Activated T-cell treated with anti-CD3 and anti-CD28 coated beads for 1 hour (primary cell): ENCODE measurements at regions not wholly inside any gene's neighbourhood (a gene's known extent, or its start where the extent isn't known, plus 50 kb on each side); places are given as distances from the start of the nearest gene placed in this dataset.
"Not testable (repeated sequence)": the region's sequence is repeated elsewhere in the genome, so short reads cannot be mapped to it uniquely, and the experiment has no call there.

Experiments
- DNase-seq: peaks from one replicate; pipeline ENCODE4 v3.0.0-alpha.2; 2020; ENCODE audit warnings: low read depth

DNA sequence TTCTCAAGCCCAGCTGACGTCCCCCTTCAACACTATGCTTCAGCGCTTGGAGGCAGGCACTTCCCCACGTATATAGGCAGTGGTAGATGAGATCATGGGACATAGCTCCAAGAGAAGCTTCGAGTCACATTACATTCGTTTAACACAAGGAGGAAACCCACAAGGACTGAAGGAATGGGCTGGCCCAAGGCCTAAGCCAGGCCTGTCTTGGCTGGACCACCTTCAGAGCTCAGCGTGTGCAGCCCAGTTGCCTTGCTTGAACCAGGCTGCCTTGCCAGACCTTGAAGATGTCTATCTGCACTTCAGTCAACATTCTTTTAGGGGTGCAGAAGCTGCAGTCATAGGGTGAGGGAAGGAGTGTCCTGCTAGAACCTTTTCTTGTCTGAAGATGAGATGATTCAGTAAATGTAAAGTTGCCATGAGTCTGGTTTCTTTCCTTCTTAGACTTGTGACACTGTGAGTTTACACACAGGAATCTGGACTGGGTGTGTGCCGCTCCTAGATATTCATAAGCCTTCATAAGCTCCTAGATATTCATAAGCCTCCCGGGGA is 144.1 kb upstream of the RBPJ start:
- DNase-seq: no peak

GRCh38 chr4:26178854-26179253 is 142.0 kb upstream of the RBPJ start:
- no peak for DNase-seq

DNA sequence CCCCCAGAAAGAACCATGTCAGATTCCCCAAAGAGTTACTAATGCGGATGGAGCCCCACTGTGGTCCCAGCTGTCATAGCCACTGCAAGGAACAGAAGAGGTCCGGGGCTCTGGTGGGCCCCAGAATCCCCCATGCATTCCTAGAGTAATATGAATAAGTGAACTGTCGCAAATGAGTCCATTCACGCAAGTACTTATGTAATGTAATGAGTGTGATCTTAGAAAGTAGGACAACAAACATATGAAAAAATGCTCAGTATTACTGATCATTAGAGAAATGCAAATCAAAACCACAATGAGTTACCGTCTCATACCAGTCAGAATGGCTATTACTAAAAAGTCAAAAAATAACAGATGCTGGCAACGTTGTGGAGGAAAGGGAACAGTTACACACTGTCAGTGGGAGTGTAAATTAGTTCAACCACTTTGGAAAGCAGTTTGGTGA is 141.5 kb upstream of the RBPJ start:
- no peak for DNase-seq

GRCh38 chr4:26181616-26182015 is 139.2 kb upstream of the RBPJ start:
- no peak for DNase-seq

DNA sequence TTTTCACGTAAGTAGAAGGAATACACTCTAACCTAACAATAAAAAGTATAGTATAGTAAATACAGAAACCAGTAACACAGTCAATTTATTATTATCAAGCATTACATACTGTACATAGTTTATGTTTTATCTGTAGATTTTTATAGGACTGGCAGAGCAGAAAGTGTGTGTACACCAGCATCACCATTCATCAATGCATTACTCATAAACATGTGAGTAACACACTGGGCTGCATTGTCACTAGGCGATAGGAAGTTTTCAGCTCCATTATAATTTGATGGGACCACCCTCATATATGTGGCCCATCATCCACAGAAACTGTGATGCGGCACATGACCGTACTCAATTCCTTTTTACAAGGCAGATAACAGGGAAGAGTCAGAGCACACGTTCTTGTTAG is 137.8 kb upstream of the RBPJ start:
- no peak for DNase-seq

- DNase-seq: no peak
These were observed 135.4 kb upstream of the RBPJ start for GRCh38 chr4:26185436-26185835.

GRCh38 chr4:26191353-26191752 is 129.5 kb upstream of the RBPJ start:
- DNase-seq: no peak

GRCh38 chr4:26192899-26193869 is 127.6 kb upstream of the RBPJ start:
- DNase-seq: no peak

DNA sequence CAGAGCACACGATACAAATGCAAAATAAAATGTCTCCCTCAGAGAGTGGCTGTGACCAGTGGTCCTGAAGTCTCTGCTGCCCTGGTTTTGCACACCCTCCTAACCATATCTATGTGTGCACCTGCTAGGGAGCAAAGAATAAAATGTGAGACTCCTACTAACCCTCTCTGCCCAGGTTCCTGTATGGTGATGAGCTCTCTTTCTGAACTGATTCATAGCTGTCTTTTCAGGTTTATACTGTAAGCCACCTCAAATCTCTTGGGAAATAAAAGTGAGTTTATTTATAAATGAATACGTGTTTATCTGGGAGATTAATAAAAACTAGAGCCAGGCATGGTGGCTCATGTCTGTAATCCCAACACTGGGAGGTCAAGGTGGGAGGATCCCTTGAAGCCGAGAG is 126.0 kb upstream of the RBPJ start:
- no peak for DNase-seq

DNA sequence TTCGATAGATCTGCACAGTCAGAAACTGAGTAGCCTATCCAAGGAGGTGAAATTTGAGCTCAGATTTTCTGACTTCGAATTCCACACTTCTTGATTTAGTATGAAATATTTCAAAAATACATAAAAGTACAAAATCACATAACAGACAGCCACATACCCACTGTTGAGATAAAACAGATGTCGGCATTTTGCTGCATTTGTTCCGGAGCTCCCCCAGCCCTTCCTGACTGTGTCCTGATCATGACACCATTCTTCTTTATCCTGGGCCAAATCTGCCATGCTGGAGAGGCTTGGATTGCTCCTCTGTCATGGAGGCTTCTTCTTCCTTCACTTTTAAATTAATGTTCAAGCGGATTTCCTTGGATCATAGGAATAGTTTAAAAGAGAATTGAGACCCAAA is 124.2 kb upstream of the RBPJ start:
- no peak for DNase-seq

GRCh38 chr4:26197018-26197779 is 123.6 kb upstream of the RBPJ start:
- peak; percentile 46 for DNase-seq

DNA sequence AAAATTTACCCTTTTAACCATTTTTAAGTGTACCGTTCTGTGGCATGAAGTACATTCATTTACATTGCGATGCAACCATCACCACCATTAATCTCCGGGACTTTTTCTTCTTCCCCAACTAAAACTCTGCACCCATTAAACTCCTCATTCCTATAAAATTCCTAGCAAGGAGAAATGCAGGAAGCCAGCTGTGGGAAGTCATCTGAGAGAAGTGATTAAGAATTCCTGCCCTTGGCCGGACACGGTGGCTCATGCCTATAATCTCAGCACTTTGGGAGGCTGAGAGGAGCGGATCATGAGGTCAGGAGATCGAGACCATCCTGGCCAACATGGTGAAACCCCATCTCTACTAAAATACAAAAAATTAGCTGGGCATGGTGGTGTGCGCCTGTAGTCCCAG is 121.9 kb upstream of the RBPJ start:
- not testable (repeated sequence) for DNase-seq

- DNase-seq: no peak
These were observed 121.2 kb upstream of the RBPJ start for GRCh38 chr4:26199596-26199995.

DNA sequence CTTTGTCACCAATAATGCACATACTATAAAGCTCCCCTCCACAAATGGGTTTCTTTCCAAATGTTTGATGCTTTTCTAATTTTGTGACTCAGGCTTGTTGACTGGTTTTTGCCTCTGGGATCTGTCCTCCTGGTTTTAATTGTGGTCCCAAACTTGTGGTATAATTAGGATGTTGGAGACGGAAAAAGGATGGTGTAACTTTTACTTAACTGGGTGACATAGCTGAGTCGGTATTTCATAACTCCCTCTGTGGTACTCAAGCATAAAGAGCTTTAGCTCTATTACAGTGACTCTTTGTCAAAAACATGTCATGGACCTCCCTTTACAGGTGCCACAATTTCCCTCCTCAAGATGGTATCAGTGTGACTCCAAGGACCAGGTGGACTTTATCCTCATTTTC is 119.7 kb upstream of the RBPJ start:
- DNase-seq: no peak

- DNase-seq: no peak
These were observed 116.5 kb upstream of the RBPJ start for GRCh38 chr4:26204249-26204825.

- DNase-seq: no peak
These were observed 115.9 kb upstream of the RBPJ start for GRCh38 chr4:26204911-26205370.

- no peak for DNase-seq
These were observed 114.5 kb upstream of the RBPJ start for GRCh38 chr4:26206339-26206738.

DNA sequence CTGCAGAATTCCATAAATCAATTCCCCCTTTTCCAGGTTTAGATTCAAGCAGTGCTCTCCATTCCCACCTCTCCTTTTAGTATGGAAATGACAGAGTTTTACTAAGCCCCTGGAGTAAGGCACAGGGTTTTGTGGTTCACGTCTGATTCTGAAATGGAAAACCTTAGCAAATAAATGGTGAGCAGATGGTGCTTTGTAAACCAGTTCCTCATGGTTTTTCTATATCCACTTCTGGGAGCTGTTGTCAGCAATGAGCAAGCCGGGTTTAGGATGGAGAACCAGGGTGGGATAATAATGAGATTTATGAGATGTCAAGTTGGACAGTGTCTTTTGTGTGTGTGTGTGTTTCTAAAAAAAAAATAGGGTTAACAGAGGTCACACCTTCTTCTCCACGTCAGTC is 113.8 kb upstream of the RBPJ start:
- DNase-seq: no peak

GRCh38 chr4:26207631-26208030 is 113.2 kb upstream of the RBPJ start:
- DNase-seq: no peak

DNA sequence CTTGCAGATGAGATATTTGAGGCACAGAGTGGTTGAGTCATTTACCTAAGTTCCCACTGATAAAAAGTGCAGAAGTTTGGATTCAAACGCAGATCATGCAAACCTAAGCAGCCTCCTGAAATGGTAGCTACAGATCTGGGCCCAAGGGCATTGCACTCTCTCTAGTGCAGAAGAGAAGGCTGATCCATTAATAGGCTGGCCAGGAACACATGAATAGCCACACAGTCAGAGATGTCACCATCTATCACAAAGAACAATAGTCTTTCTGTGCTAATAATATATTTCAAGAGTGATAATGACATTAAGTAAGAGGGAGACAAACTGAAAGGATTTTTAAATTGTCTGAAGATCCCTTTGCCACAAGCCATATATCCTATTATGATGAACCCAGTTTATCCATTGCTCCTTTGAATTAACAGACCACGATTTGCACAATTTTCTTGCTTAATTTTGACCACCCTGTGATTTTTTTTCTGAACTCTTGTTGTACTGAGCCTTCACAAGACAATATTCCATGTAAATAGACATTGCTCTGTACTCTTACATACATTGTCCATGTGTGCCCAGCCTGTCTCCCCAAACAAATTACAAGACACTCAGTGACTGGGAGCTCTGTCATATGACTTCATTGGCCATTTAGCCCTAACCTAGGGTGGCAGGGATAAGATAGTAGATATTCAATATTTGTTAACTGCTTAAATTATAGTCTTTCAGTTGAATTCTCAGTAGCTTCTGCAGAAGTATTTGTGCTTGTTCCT is 112.4 kb upstream of the RBPJ start:
- DNase-seq: no peak

- not testable (repeated sequence) for DNase-seq
These were observed 111.4 kb upstream of the RBPJ start for GRCh38 chr4:26209378-26209777.

- DNase-seq: no peak
These were observed 108.3 kb upstream of the RBPJ start for GRCh38 chr4:26212528-26212927.
